SU-DHL-6 (cell line): ENCODE measurements at regions not wholly inside any gene's neighbourhood (a gene's known extent, or its start where the extent isn't known, plus 50 kb on each side); places are given as distances from the start of the nearest gene placed in this dataset.

ENCODE experiments used
- CTCF ChIP-seq: fragments of 200-600 bp; sonication (generic); IDR thresholded peaks from one replicate; pipeline ENCODE4 v1.5.1; 2017; ENCODE audit warnings: antibody characterized with exemption, mild to moderate bottlenecking, low read length, moderate library complexity; ENCODE audit not compliant: insufficient read depth, poor library complexity, severe bottlenecking
- EZH2phosphoT487 ChIP-seq: fragments of 200-600 bp; sonication (generic), shearing (Covaris generic); conservative IDR thresholded peaks from 2 replicates; pipeline ENCODE4 v1.6.1; 2018; ENCODE audit warnings: mild to moderate bottlenecking, antibody characterized with exemption, low read length, moderate library complexity, mixed read lengths

GRCh38 chr16:66224626-66225025 is 141.9 kb upstream of the CDH5 start:
- no peak for TF ChIP-seq CTCF
- no peak for TF ChIP-seq EZH2phosphoT487
